WTC11 (cell line): ENCODE measurements at regions not wholly inside any gene's neighbourhood (a gene's known extent, or its start where the extent isn't known, plus 50 kb on each side); places are given as distances from the start of the nearest gene placed in this dataset.

Experiments used
- ESRRA ChIP-seq: sonication (generic); formaldehyde crosslinking; IDR thresholded peaks from 2 replicates; pipeline ENCODE4 v1.8.1; 2022; ENCODE audit warnings: mild to moderate bottlenecking, missing genetic modification reagents, borderline replicate concordance
- FOXK1 ChIP-seq: sonication (generic); formaldehyde crosslinking; IDR thresholded peaks from 2 replicates; pipeline ENCODE4 v1.8.0; 2022; ENCODE audit warnings: mild to moderate bottlenecking, moderate library complexity, missing genetic modification reagents
- GRHL2 ChIP-seq: fragments of 250-450 bp; sonication (Bioruptor Pico); IDR thresholded peaks from 2 replicates; pipeline ENCODE4 v1.8.0; 2022; ENCODE audit warnings: mild to moderate bottlenecking, moderate library complexity; ENCODE audit not compliant: insufficient replicate concordance, severe bottlenecking
- TCF7 ChIP-seq: sonication (generic); formaldehyde crosslinking; IDR thresholded peaks from 2 replicates; pipeline ENCODE4 v1.8.0; 2022; ENCODE audit warnings: mild to moderate bottlenecking, low read depth, missing genetic modification reagents, moderate library complexity
- TF ChIP-seq, protein P1 (sequence below): fragments of 200-600 bp; IDR thresholded peaks from 2 replicates; pipeline ENCODE4 v1.8.0; 2022; ENCODE audit warnings: antibody characterized with exemption
- TF ChIP-seq, protein P2 (sequence below): sonication (generic); formaldehyde crosslinking; IDR thresholded peaks from 2 replicates; pipeline ENCODE4 v1.8.1; 2023; ENCODE audit warnings: mild to moderate bottlenecking, missing genetic modification reagents
- TF ChIP-seq, protein P3 (sequence below): sonication (generic); formaldehyde crosslinking; IDR thresholded peaks from 2 replicates; pipeline ENCODE4 v1.8.0; 2022; ENCODE audit warnings: missing genetic modification reagents
- TF ChIP-seq, protein P4 (sequence below): sonication (generic); formaldehyde crosslinking; IDR thresholded peaks from 2 replicates; pipeline ENCODE4 v1.8.1; 2023; ENCODE audit warnings: mild to moderate bottlenecking, missing genetic modification reagents, moderate library complexity
- TF ChIP-seq, protein P5 (sequence below): sonication (generic); formaldehyde crosslinking; IDR thresholded peaks from 2 replicates; pipeline ENCODE4 v1.8.0; 2022; ENCODE audit warnings: mild to moderate bottlenecking, missing genetic modification reagents

DNA sequence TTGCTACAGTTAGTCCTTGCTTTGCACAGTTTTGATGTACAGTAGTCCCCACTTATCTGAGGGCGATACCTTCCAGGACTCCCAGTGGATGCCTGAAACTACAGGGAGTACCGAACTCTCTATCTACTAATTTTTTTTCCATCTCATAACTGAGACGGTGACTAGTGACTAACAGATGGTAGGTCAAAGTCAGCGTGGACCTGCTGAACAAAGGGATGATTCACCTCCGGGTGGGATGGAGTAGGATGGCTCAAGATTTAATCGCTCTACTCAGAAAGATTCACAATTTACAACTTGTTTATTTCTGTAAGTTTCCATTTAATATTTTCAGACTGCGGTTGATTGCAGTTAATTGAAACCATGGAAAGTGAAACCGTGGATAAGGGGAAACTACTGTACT lies 655.8 kb downstream of the ZNF674 start:
- TF ChIP-seq GRHL2 (CRISPR knock-in tag) (no peak), TCF7 (CRISPR knock-in tag) (no peak), ESRRA (no peak), FOXK1 (CRISPR knock-in tag) (no peak)
- TF ChIP-seq, protein P1, sequence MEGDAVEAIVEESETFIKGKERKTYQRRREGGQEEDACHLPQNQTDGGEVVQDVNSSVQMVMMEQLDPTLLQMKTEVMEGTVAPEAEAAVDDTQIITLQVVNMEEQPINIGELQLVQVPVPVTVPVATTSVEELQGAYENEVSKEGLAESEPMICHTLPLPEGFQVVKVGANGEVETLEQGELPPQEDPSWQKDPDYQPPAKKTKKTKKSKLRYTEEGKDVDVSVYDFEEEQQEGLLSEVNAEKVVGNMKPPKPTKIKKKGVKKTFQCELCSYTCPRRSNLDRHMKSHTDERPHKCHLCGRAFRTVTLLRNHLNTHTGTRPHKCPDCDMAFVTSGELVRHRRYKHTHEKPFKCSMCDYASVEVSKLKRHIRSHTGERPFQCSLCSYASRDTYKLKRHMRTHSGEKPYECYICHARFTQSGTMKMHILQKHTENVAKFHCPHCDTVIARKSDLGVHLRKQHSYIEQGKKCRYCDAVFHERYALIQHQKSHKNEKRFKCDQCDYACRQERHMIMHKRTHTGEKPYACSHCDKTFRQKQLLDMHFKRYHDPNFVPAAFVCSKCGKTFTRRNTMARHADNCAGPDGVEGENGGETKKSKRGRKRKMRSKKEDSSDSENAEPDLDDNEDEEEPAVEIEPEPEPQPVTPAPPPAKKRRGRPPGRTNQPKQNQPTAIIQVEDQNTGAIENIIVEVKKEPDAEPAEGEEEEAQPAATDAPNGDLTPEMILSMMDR, result no peak
- TF ChIP-seq, protein P2, sequence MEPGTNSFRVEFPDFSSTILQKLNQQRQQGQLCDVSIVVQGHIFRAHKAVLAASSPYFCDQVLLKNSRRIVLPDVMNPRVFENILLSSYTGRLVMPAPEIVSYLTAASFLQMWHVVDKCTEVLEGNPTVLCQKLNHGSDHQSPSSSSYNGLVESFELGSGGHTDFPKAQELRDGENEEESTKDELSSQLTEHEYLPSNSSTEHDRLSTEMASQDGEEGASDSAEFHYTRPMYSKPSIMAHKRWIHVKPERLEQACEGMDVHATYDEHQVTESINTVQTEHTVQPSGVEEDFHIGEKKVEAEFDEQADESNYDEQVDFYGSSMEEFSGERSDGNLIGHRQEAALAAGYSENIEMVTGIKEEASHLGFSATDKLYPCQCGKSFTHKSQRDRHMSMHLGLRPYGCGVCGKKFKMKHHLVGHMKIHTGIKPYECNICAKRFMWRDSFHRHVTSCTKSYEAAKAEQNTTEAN (CRISPR knock-in tag), result no peak
- TF ChIP-seq, protein P3, sequence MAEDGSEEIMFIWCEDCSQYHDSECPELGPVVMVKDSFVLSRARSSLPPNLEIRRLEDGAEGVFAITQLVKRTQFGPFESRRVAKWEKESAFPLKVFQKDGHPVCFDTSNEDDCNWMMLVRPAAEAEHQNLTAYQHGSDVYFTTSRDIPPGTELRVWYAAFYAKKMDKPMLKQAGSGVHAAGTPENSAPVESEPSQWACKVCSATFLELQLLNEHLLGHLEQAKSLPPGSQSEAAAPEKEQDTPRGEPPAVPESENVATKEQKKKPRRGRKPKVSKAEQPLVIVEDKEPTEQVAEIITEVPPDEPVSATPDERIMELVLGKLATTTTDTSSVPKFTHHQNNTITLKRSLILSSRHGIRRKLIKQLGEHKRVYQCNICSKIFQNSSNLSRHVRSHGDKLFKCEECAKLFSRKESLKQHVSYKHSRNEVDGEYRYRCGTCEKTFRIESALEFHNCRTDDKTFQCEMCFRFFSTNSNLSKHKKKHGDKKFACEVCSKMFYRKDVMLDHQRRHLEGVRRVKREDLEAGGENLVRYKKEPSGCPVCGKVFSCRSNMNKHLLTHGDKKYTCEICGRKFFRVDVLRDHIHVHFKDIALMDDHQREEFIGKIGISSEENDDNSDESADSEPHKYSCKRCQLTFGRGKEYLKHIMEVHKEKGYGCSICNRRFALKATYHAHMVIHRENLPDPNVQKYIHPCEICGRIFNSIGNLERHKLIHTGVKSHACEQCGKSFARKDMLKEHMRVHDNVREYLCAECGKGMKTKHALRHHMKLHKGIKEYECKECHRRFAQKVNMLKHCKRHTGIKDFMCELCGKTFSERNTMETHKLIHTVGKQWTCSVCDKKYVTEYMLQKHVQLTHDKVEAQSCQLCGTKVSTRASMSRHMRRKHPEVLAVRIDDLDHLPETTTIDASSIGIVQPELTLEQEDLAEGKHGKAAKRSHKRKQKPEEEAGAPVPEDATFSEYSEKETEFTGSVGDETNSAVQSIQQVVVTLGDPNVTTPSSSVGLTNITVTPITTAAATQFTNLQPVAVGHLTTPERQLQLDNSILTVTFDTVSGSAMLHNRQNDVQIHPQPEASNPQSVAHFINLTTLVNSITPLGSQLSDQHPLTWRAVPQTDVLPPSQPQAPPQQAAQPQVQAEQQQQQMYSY (CRISPR knock-in tag), result no peak
- TF ChIP-seq, protein P4, sequence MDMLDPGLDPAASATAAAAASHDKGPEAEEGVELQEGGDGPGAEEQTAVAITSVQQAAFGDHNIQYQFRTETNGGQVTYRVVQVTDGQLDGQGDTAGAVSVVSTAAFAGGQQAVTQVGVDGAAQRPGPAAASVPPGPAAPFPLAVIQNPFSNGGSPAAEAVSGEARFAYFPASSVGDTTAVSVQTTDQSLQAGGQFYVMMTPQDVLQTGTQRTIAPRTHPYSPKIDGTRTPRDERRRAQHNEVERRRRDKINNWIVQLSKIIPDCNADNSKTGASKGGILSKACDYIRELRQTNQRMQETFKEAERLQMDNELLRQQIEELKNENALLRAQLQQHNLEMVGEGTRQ, result no peak
- TF ChIP-seq, protein P5, sequence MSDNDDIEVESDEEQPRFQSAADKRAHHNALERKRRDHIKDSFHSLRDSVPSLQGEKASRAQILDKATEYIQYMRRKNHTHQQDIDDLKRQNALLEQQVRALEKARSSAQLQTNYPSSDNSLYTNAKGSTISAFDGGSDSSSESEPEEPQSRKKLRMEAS (CRISPR knock-in tag), result no peak
